ENCODE measurements at regions not wholly inside any gene's neighbourhood (a gene's known extent, or its start where the extent isn't known, plus 50 kb on each side); places are given as distances from the start of the nearest gene placed in this dataset.

- H3K27ac ChIP-seq: no peak overlapping the region
- no peak for TF ChIP-seq CTCF (IDR thresholded peaks at IDR 0.05)
- no peaks in the 10 kb centered on the region for H3K36me3 ChIP-seq
- no peaks in the 10 kb centered on the region for H3K27me3 ChIP-seq
- no peak overlapping the region for H3K4me3 ChIP-seq (ENCODE audit: low read depth in 1 of 2, low read length in 1 of 2)
- no peaks in the 10 kb centered on the region for H3K9me3 ChIP-seq
- H3K4me1 ChIP-seq (ENCODE audit: control insufficient read depth in 1 of 2, insufficient read depth in 1 of 2, low read depth in 1 of 2, low read length in 1 of 2): no peaks in the 10 kb centered on the region
These were observed 181.6 kb downstream of the CDC5L start for GRCh38 chr6:44569131-44569530.

GRCh38 chr6:44569931-44570385 is 182.5 kb downstream of the CDC5L start:
- H3K27ac ChIP-seq: no peak overlapping the region
- TF ChIP-seq CTCF (IDR thresholded peaks at IDR 0.05): no peak

GRCh38 chr6:44571510-44571909 is 184.0 kb downstream of the CDC5L start:
- Histone ChIP-seq H3K9me3 (no peaks in the 10 kb centered on the region), H3K36me3 (no peaks in the 10 kb centered on the region), H3K27ac (no peak overlapping the region), H3K27me3 (no peaks in the 10 kb centered on the region), H3K4me1 (ENCODE audit: control insufficient read depth in 1 of 2, insufficient read depth in 1 of 2, low read depth in 1 of 2, low read length in 1 of 2) (no peaks in the 10 kb centered on the region), H3K4me3 (ENCODE audit: low read depth in 1 of 2, low read length in 1 of 2) (no peak overlapping the region)
- no peak for TF ChIP-seq CTCF (IDR thresholded peaks at IDR 0.05)

More at GRCh38 chr6:44569931-44570385, 182.5 kb downstream of the CDC5L start:
- Histone ChIP-seq H3K27me3 (no peaks in the 10 kb centered on the region), H3K4me1 (ENCODE audit: control insufficient read depth in 1 of 2, insufficient read depth in 1 of 2, low read depth in 1 of 2, low read length in 1 of 2) (no peaks in the 10 kb centered on the region), H3K4me3 (ENCODE audit: low read depth in 1 of 2, low read length in 1 of 2) (no peak overlapping the region), H3K36me3 (no peaks in the 10 kb centered on the region), H3K9me3 (no peaks in the 10 kb centered on the region)

GRCh38 chr6:44572346-44572745 is 184.8 kb downstream of the CDC5L start:
- Histone ChIP-seq H3K4me3 (ENCODE audit: low read depth in 1 of 2, low read length in 1 of 2) (no peak overlapping the region), H3K4me1 (ENCODE audit: control insufficient read depth in 1 of 2, insufficient read depth in 1 of 2, low read depth in 1 of 2, low read length in 1 of 2) (no peaks in the 10 kb centered on the region), H3K27me3 (no peaks in the 10 kb centered on the region), H3K27ac (no peak overlapping the region), H3K36me3 (no peaks in the 10 kb centered on the region), H3K9me3 (no peaks in the 10 kb centered on the region)
- no peak for TF ChIP-seq CTCF (IDR thresholded peaks at IDR 0.05)

- no peaks in the 10 kb centered on the region for H3K4me1 ChIP-seq (ENCODE audit: control insufficient read depth in 1 of 2, insufficient read depth in 1 of 2, low read depth in 1 of 2, low read length in 1 of 2)
These were observed 188.1 kb downstream of the CDC5L start for GRCh38 chr6:44575644-44576043.

More at GRCh38 chr6:44575644-44576043, 188.1 kb downstream of the CDC5L start:
- H3K27ac ChIP-seq: no peak overlapping the region
- no peak overlapping the region for H3K4me3 ChIP-seq (ENCODE audit: low read depth in 1 of 2, low read length in 1 of 2)
- peaks cover 4% of the 10 kb centered on the region for H3K27me3 ChIP-seq
- TF ChIP-seq CTCF (IDR thresholded peaks at IDR 0.05): no peak
- no peaks in the 10 kb centered on the region for H3K36me3 ChIP-seq
- no peaks in the 10 kb centered on the region for H3K9me3 ChIP-seq
